H9 (cell line): ENCODE measurements at regions not wholly inside any gene's neighbourhood (a gene's known extent, or its start where the extent isn't known, plus 50 kb on each side); places are given as distances from the start of the nearest gene placed in this dataset.

Source experiments
- DNase-seq: peaks from one replicate; pipeline ENCODE4 v3.0.0-alpha.2; 2017
- H2AFZ ChIP-seq: one replicate; pipeline ENCODE4 v1.6.1; 2013; ENCODE audit warnings: mild to moderate bottlenecking, low read length, control low read depth, moderate library complexity
- H2AK5ac ChIP-seq: 2 replicates; pipeline ENCODE4 v1.6.1; 2013; ENCODE audit warnings: low read length, control low read depth, mixed read lengths; ENCODE audit not compliant: insufficient read length
- H2BK120ac ChIP-seq: one replicate; pipeline ENCODE4 v1.6.1; 2013; ENCODE audit warnings: low read depth, mild to moderate bottlenecking, low read length, control low read depth, inconsistent platforms; ENCODE audit not compliant: poor library complexity, severe bottlenecking
- H2BK12ac ChIP-seq: 2 replicates; pipeline ENCODE4 v1.6.1; 2013; ENCODE audit warnings: low read length, control low read depth, mixed read lengths, low read depth; ENCODE audit not compliant: insufficient read length
- H2BK15ac ChIP-seq: 2 replicates; pipeline ENCODE4 v1.6.1; 2013; ENCODE audit warnings: low read depth, low read length, control low read depth
- H2BK20ac ChIP-seq: one replicate; pipeline ENCODE4 v1.6.1; 2013; ENCODE audit warnings: low read depth, mild to moderate bottlenecking, low read length, control low read depth, inconsistent platforms; ENCODE audit not compliant: poor library complexity, severe bottlenecking
- H2BK5ac ChIP-seq: 2 replicates; pipeline ENCODE4 v1.6.1; 2013; ENCODE audit warnings: low read length, control low read depth, mixed read lengths; ENCODE audit not compliant: insufficient read length
- H3K14ac ChIP-seq: 2 replicates; pipeline ENCODE4 v1.6.1; 2013; ENCODE audit warnings: low read length, control low read depth; ENCODE audit not compliant: insufficient read depth
- H3K18ac ChIP-seq: 2 replicates; pipeline ENCODE4 v1.6.1; 2013; ENCODE audit warnings: low read depth, mild to moderate bottlenecking, mixed read lengths, low read length, control low read depth; ENCODE audit not compliant: insufficient read length
- H3K23ac ChIP-seq: 2 replicates; pipeline ENCODE4 v1.6.1; 2013; ENCODE audit warnings: low read length, control low read depth, mixed read lengths, low read depth; ENCODE audit not compliant: insufficient read length
- H3K23me2 ChIP-seq: 2 replicates; pipeline ENCODE4 v1.6.1; 2013; ENCODE audit warnings: low read depth, mild to moderate bottlenecking, mixed read lengths, low read length, control low read depth; ENCODE audit not compliant: insufficient read length, poor library complexity, severe bottlenecking
- H3K27ac ChIP-seq: 2 replicates; pipeline ENCODE4 v1.5.1; 2013; ENCODE audit warnings: low read length, control low read depth, mixed read lengths, low read depth; ENCODE audit not compliant: insufficient read length
- H3K27me3 ChIP-seq: 2 replicates; pipeline ENCODE4 v1.6.1; 2013; ENCODE audit warnings: low read length, control low read depth, inconsistent platforms; ENCODE audit not compliant: insufficient read depth
- H3K4ac ChIP-seq: 2 replicates; pipeline ENCODE4 v1.6.1; 2013; ENCODE audit warnings: low read depth, mild to moderate bottlenecking, control low read depth, inconsistent platforms, low read length, moderate library complexity
- H3K4me1 ChIP-seq: 2 replicates; pipeline ENCODE4 v1.6.1; 2013; ENCODE audit warnings: low read length, control low read depth, inconsistent platforms; ENCODE audit not compliant: insufficient read depth
- H3K4me2 ChIP-seq: 2 replicates; pipeline ENCODE4 v1.6.1; 2013; ENCODE audit warnings: low read length, control low read depth, mixed read lengths; ENCODE audit not compliant: insufficient read length, insufficient read depth
- H3K56ac ChIP-seq: 2 replicates; pipeline ENCODE4 v1.6.1; 2013; ENCODE audit warnings: low read depth, mild to moderate bottlenecking, mixed read lengths, low read length, control low read depth; ENCODE audit not compliant: insufficient read length
- H3K79me1 ChIP-seq: 2 replicates; pipeline ENCODE4 v1.6.1; 2013; ENCODE audit warnings: low read depth, mild to moderate bottlenecking, moderate library complexity, low read length, control low read depth, inconsistent platforms; ENCODE audit not compliant: insufficient read depth, poor library complexity, severe bottlenecking
- H3K79me2 ChIP-seq: 2 replicates; pipeline ENCODE4 v1.6.1; 2013; ENCODE audit warnings: low read length, control low read depth, inconsistent platforms; ENCODE audit not compliant: insufficient read depth
- H3K9ac ChIP-seq: 2 replicates; pipeline ENCODE4 v1.6.1; 2013; ENCODE audit warnings: low read length, control low read depth, mixed read lengths; ENCODE audit not compliant: insufficient read length; ENCODE audit errors: extremely low read depth
- H3K9me3 ChIP-seq: one replicate; pipeline ENCODE4 v1.6.1; 2013; ENCODE audit warnings: low read depth, low read length, inconsistent platforms; ENCODE audit not compliant: control insufficient read depth
- H3T11ph ChIP-seq: one replicate; pipeline ENCODE4 v1.6.1; 2013; ENCODE audit warnings: mild to moderate bottlenecking, low read length, control low read depth, inconsistent platforms
- H4K20me1 ChIP-seq: one replicate; pipeline ENCODE4 v1.6.1; 2013; ENCODE audit not compliant: control insufficient read depth, insufficient read length, insufficient read depth
- H4K5ac ChIP-seq: 2 replicates; pipeline ENCODE4 v1.6.1; 2013; ENCODE audit warnings: low read depth, mild to moderate bottlenecking, mixed read lengths, low read length, control low read depth; ENCODE audit not compliant: insufficient read length
- H4K8ac ChIP-seq: replicated peaks from 2 replicates; pipeline ENCODE4 v1.6.1; 2013; ENCODE audit warnings: low read length, control low read depth, mixed read lengths, low read depth; ENCODE audit not compliant: insufficient read length
- H4K91ac ChIP-seq: 2 replicates; pipeline ENCODE4 v1.6.1; 2013; ENCODE audit warnings: low read depth, mild to moderate bottlenecking, moderate library complexity, mixed read lengths, low read length, control low read depth; ENCODE audit not compliant: insufficient read length
- H3K27ac Mint-ChIP-seq, 3 experiments: 2 replicates in 2 of 3; 3 replicates in 1 of 3; pipeline ENCODE4 v1.8.0; 2020 to 2021; ENCODE audit warnings: mixed read lengths in 3 of 3, mild to moderate bottlenecking in 1 of 3, moderate library complexity in 1 of 3
- H3K27me3 Mint-ChIP-seq: 2 replicates; pipeline ENCODE4 v1.8.0; 2021; ENCODE audit warnings: low read depth, mild to moderate bottlenecking, moderate library complexity, mixed read lengths
- H3K36me3 Mint-ChIP-seq, 3 experiments: 2 replicates in 2 of 3; 3 replicates in 1 of 3; pipeline ENCODE4 v1.8.0; 2020 to 2021; ENCODE audit warnings: low read depth in 3 of 3, mixed read lengths in 3 of 3; ENCODE audit not compliant: insufficient read depth in 1 of 3
- H3K4me1 Mint-ChIP-seq, 2 experiments: 2 replicates each; pipeline ENCODE4 v1.8.0; 2020; ENCODE audit warnings: mixed read lengths in 2 of 2
- H3K4me3 Mint-ChIP-seq, 2 experiments: 2 replicates in 1 of 2; 3 replicates in 1 of 2; pipeline ENCODE4 v1.8.0; 2020 to 2021; ENCODE audit warnings: mild to moderate bottlenecking in 2 of 2, mixed read lengths in 2 of 2, moderate library complexity in 1 of 2
- H3K9me3 Mint-ChIP-seq, 2 experiments: 2 replicates in 1 of 2; 3 replicates in 1 of 2; pipeline ENCODE4 v1.8.0; 2020; ENCODE audit warnings: mild to moderate bottlenecking in 2 of 2, mixed read lengths in 2 of 2, moderate library complexity in 1 of 2
- CTCF ChIP-seq: fragments of 200-600 bp; sonication (generic); conservative IDR thresholded peaks from 3 replicates; pipeline ENCODE4 v1.8.0; 2021; ENCODE audit warnings: antibody characterized with exemption, mild to moderate bottlenecking
- WGBS: extraction: QIAGEN DNeasy Blood & Tissue Kit; methylation state at CpG from one replicate; pipeline ENCODE4 v1.1.7; 2013; ENCODE audit warnings: missing lambda C conversion rate, low lambda C conversion rate, mixed read lengths; ENCODE audit not compliant: insufficient read length; ENCODE audit errors: extremely low coverage; 5-methylcytosine and 5-hydroxymethylcytosine counted together

GRCh38 chr17:33858121-33858520, 397.0 kb upstream of the CCL2 start:
- H3K27me3 Mint-ChIP-seq: peaks cover 17% of the 10 kb centered on the region
- TF ChIP-seq CTCF: no peak
- Histone ChIP-seq H3K27me3 (no peaks in the 10 kb centered on the region; the same call in 1 of the 2 replicates), H3K23ac (no peak overlapping the region), H3K4me2 (no peak overlapping the region), H2BK120ac (no peak overlapping the region), H2BK15ac (no peak overlapping the region), H3K79me2 (no peaks in the 10 kb centered on the region; the same call in 1 of the 2 replicates), H2BK12ac (no peak overlapping the region), H3K9me3 (no peaks in the 10 kb centered on the region), H3K4ac (no peak overlapping the region), H3K56ac (no peak overlapping the region), H3K9ac (no peak overlapping the region), H2AK5ac (no peak overlapping the region), H2BK5ac (no peak overlapping the region), H4K91ac (no peak overlapping the region), H3K4me1 (peaks cover 6% of the 10 kb centered on the region; the same call in 1 of the 2 replicates), H3K14ac (no peak overlapping the region), H3K23me2 (no peaks in the 10 kb centered on the region), H4K5ac (no peak overlapping the region), H3K18ac (no peak overlapping the region), H4K8ac (no peak overlapping the region), H2AFZ (no peak overlapping the region), H3K27ac (no peak overlapping the region), H4K20me1 (no peaks in the 10 kb centered on the region), H3K79me1 (no peaks in the 10 kb centered on the region), H3T11ph (no peak overlapping the region), H2BK20ac (no peak overlapping the region)
- no peak overlapping the region for H3K4me3 Mint-ChIP-seq
- H3K9me3 Mint-ChIP-seq: no peaks in the 10 kb centered on the region
- no peak overlapping the region for H3K27ac Mint-ChIP-seq
- WGBS: no CpG with 5 or more reads among the region's 6 CpGs
- H3K4me1 Mint-ChIP-seq: peaks cover 10 to 12% of the 10 kb centered on the region in 2 experiments
- DNase-seq: peak; percentile 51
- no peaks in the 10 kb centered on the region for H3K36me3 Mint-ChIP-seq
